ENCODE measurements at regions not wholly inside any gene's neighbourhood (a gene's known extent, or its start where the extent isn't known, plus 50 kb on each side); places are given as distances from the start of the nearest gene placed in this dataset.

DNA sequence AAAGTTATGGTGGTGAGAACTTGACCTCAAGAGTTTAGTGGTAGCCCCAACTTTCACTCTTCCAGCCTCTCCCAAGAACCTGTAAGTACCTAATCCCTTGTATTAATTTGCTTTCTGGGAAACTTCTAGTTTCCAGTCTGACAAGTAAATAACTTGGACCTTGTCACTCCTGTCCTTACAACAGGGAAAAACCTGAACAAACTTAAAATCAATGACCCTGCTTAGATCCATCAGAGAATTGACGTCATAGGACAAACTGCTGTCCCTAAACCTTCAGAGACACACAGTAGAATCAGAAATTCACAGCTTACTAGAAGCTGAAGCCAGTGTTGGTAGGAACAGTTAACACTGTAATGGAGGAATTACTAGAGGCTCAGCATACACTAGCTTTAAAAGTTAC lies 60.0 kb upstream of the DCLK2 start (continued):
- TF ChIP-seq, protein P1, sequence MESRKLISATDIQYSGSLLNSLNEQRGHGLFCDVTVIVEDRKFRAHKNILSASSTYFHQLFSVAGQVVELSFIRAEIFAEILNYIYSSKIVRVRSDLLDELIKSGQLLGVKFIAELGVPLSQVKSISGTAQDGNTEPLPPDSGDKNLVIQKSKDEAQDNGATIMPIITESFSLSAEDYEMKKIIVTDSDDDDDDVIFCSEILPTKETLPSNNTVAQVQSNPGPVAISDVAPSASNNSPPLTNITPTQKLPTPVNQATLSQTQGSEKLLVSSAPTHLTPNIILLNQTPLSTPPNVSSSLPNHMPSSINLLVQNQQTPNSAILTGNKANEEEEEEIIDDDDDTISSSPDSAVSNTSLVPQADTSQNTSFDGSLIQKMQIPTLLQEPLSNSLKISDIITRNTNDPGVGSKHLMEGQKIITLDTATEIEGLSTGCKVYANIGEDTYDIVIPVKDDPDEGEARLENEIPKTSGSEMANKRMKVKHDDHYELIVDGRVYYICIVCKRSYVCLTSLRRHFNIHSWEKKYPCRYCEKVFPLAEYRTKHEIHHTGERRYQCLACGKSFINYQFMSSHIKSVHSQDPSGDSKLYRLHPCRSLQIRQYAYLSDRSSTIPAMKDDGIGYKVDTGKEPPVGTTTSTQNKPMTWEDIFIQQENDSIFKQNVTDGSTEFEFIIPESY (IDR thresholded peaks at IDR 0.05): no peak
- no peak for TF ChIP-seq POU2F2 (IDR thresholded peaks at IDR 0.05; ENCODE audit: borderline replicate concordance, low read depth, low read length)
- TF ChIP-seq IRF4 (IDR thresholded peaks at IDR 0.05; ENCODE audit: low read depth, low read length): no peak
- TF ChIP-seq MEF2A (IDR thresholded peaks at IDR 0.05; ENCODE audit: insufficient read depth, low read depth, low read length): no peak
- no peak for TF ChIP-seq EED (IDR thresholded peaks at IDR 0.05; ENCODE audit: low read depth)
- no peak for TF ChIP-seq EZH2 (IDR thresholded peaks at IDR 0.05; ENCODE audit: borderline replicate concordance, control insufficient read depth, low read depth, low read length)

DNA sequence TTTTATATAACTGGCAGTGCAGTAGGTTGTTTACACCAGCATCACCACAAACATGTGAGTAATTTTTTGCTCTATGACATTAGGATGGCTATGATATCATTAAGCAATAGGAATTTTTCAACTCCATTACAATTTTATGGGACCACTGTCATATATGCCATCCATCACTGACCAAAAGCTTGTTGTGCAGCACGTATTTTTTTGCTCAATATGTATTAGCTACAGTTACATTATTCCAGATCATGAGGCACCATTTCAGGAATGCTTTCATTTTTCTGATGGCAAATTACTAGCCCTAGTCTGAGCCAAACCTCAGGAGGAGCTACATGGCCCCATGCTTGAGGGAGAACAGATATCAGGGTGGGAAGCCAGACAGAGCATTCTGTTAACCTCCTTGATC lies 56.8 kb upstream of the DCLK2 start:
- H3K9me3 ChIP-seq (replicated peaks; ENCODE audit: control insufficient read depth, insufficient read depth, low read length): no peaks in the 10 kb centered on the region; the same call in 2 of the 3 replicates
- ChIA-PET POLR2A (no interaction called here), SMC1A (ENCODE audit: uncharacterized antibody, unreplicated experiment) (no interaction called here), RAD21 (ENCODE audit: unreplicated experiment) (no interaction called here), CTCF (no interaction called here)
- H3K4me2 ChIP-seq (ENCODE audit: control insufficient read depth, insufficient read depth): no peak overlapping the region
- H4K20me1 ChIP-seq (ENCODE audit: control insufficient read depth, insufficient read depth): no peaks in the 10 kb centered on the region
- BruUV-seq (replicated peaks): no TSS peak
- WGBS (ENCODE audit: insufficient coverage, insufficient replicate concordance, low lambda C conversion rate, missing lambda C conversion rate): 0% methylated on average over 1 of the region's 1 CpG
- FAIRE-seq (no peak), DNase-seq (ENCODE audit: low read depth, low spot score) (no peak), ATAC-seq (no peak)
- no peaks in the 10 kb centered on the region for H3K4me1 ChIP-seq (ENCODE audit: control insufficient read depth, insufficient read depth, low read length)
- H3K36me3 ChIP-seq (ENCODE audit: control insufficient read depth in 2 of 2, insufficient read depth in 2 of 2, low read length in 1 of 2): no peaks in the 10 kb centered on the region
- H2AFZ ChIP-seq (ENCODE audit: control insufficient read depth, low read depth, low read length): no peak overlapping the region
- intact Hi-C loops (cut with micrococcal nuclease; ENCODE audit: unreplicated experiment) (no loop called here), in situ Hi-C loops (cut with MboI) (no loop called here)
- H3K4me3 ChIP-seq: no peak overlapping the region
- no peak overlapping the region for H3K27ac ChIP-seq (ENCODE audit: control insufficient read depth, insufficient read depth)
- no peak overlapping the region for H3K9ac ChIP-seq (ENCODE audit: control insufficient read depth, insufficient read depth, low read length)
- no peaks in the 10 kb centered on the region for H3K79me2 ChIP-seq (ENCODE audit: control insufficient read depth, insufficient read depth, low read length)
- H3K27me3 ChIP-seq (replicated peaks in 1 of 2; ENCODE audit: control insufficient read depth in 2 of 2, insufficient read depth in 2 of 2, low read length in 1 of 2): no peaks in the 10 kb centered on the region
- TF ChIP-seq, protein P2, sequence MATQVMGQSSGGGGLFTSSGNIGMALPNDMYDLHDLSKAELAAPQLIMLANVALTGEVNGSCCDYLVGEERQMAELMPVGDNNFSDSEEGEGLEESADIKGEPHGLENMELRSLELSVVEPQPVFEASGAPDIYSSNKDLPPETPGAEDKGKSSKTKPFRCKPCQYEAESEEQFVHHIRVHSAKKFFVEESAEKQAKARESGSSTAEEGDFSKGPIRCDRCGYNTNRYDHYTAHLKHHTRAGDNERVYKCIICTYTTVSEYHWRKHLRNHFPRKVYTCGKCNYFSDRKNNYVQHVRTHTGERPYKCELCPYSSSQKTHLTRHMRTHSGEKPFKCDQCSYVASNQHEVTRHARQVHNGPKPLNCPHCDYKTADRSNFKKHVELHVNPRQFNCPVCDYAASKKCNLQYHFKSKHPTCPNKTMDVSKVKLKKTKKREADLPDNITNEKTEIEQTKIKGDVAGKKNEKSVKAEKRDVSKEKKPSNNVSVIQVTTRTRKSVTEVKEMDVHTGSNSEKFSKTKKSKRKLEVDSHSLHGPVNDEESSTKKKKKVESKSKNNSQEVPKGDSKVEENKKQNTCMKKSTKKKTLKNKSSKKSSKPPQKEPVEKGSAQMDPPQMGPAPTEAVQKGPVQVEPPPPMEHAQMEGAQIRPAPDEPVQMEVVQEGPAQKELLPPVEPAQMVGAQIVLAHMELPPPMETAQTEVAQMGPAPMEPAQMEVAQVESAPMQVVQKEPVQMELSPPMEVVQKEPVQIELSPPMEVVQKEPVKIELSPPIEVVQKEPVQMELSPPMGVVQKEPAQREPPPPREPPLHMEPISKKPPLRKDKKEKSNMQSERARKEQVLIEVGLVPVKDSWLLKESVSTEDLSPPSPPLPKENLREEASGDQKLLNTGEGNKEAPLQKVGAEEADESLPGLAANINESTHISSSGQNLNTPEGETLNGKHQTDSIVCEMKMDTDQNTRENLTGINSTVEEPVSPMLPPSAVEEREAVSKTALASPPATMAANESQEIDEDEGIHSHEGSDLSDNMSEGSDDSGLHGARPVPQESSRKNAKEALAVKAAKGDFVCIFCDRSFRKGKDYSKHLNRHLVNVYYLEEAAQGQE (IDR thresholded peaks at IDR 0.05; ENCODE audit: low read depth, low read length): no peak
- no peak for TF ChIP-seq PAX5 (IDR thresholded peaks at IDR 0.05; ENCODE audit: borderline replicate concordance, low read depth, low read length)
- no peak for TF ChIP-seq SREBF2 (IDR thresholded peaks at IDR 0.05; ENCODE audit: low read length)
- TF ChIP-seq, protein P3, sequence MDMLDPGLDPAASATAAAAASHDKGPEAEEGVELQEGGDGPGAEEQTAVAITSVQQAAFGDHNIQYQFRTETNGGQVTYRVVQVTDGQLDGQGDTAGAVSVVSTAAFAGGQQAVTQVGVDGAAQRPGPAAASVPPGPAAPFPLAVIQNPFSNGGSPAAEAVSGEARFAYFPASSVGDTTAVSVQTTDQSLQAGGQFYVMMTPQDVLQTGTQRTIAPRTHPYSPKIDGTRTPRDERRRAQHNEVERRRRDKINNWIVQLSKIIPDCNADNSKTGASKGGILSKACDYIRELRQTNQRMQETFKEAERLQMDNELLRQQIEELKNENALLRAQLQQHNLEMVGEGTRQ (IDR thresholded peaks at IDR 0.05; ENCODE audit: borderline replicate concordance, low read depth, low read length): no peak
- TF ChIP-seq TARDBP (IDR thresholded peaks at IDR 0.05; ENCODE audit: borderline replicate concordance): no peak
- TF ChIP-seq, protein P4, sequence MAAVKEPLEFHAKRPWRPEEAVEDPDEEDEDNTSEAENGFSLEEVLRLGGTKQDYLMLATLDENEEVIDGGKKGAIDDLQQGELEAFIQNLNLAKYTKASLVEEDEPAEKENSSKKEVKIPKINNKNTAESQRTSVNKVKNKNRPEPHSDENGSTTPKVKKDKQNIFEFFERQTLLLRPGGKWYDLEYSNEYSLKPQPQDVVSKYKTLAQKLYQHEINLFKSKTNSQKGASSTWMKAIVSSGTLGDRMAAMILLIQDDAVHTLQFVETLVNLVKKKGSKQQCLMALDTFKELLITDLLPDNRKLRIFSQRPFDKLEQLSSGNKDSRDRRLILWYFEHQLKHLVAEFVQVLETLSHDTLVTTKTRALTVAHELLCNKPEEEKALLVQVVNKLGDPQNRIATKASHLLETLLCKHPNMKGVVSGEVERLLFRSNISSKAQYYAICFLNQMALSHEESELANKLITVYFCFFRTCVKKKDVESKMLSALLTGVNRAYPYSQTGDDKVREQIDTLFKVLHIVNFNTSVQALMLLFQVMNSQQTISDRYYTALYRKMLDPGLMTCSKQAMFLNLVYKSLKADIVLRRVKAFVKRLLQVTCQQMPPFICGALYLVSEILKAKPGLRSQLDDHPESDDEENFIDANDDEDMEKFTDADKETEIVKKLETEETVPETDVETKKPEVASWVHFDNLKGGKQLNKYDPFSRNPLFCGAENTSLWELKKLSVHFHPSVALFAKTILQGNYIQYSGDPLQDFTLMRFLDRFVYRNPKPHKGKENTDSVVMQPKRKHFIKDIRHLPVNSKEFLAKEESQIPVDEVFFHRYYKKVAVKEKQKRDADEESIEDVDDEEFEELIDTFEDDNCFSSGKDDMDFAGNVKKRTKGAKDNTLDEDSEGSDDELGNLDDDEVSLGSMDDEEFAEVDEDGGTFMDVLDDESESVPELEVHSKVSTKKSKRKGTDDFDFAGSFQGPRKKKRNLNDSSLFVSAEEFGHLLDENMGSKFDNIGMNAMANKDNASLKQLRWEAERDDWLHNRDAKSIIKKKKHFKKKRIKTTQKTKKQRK (IDR thresholded peaks at IDR 0.05; ENCODE audit: low read depth, low read length): no peak

Data from GM12878 (cell line).